Fibroblast of villous mesenchyme (primary cell): ENCODE measurements at regions not wholly inside any gene's neighbourhood (a gene's known extent, or its start where the extent isn't known, plus 50 kb on each side); places are given as distances from the start of the nearest gene placed in this dataset.
"Not testable (repeated sequence)": the region's sequence is repeated elsewhere in the genome, so short reads cannot be mapped to it uniquely, and the experiment has no call there.

Source experiments
- DNase-seq: peaks from one replicate; pipeline ENCODE4 v3.0.0-alpha.2; 2010; ENCODE audit warnings: low read depth
- H3K4me3 ChIP-seq: 2 replicates; pipeline ENCODE4 v1.5.1; 2011; ENCODE audit warnings: low read depth, mild to moderate bottlenecking, low read length
- TF ChIP-seq, protein P1 (sequence below): IDR thresholded peaks from 2 replicates; pipeline ENCODE4 v1.5.1; 2012; ENCODE audit warnings: low read depth, mild to moderate bottlenecking, low read length; ENCODE audit not compliant: insufficient read depth

DNA sequence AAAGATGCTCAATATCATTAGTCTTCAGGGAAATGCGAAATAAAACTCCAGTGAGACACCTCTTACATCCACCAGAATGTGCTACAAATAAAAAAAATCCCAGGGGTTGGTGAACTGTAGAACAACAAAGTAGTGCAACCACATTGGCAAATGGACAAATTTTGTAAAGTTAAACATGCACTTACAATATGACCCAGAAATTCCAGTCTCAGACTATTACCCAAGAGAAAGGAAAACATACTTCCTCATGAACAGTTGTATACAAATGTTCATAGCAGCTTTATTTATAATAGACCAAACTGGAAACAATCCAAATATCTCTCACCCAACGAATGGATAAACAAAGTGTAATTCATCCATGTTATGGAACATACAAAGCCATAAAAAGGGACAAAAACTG is 239.5 kb downstream of the ABCC12 start:
- peak; percentile 68 for DNase-seq

DNA sequence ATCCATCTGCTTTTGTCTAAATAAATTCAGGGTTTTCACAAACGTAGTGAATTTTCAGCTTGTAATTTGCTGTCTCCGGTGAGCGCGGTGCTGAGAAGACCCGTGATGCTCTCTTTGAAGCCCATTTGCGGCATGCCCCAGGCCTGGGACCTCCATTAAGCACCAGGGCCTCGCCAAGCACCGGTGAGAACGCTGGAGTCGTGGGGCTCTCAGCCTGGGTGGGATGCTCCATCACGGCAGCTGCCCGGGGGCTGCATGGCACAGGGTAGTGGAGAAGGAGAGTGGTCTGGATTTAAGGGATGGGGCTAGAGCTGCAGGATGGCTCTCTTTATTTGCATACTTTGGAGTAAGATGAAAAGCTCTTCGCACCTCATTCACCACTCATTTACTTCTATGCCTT is 248.7 kb downstream of the ABCC12 start:
- TF ChIP-seq, protein P1, sequence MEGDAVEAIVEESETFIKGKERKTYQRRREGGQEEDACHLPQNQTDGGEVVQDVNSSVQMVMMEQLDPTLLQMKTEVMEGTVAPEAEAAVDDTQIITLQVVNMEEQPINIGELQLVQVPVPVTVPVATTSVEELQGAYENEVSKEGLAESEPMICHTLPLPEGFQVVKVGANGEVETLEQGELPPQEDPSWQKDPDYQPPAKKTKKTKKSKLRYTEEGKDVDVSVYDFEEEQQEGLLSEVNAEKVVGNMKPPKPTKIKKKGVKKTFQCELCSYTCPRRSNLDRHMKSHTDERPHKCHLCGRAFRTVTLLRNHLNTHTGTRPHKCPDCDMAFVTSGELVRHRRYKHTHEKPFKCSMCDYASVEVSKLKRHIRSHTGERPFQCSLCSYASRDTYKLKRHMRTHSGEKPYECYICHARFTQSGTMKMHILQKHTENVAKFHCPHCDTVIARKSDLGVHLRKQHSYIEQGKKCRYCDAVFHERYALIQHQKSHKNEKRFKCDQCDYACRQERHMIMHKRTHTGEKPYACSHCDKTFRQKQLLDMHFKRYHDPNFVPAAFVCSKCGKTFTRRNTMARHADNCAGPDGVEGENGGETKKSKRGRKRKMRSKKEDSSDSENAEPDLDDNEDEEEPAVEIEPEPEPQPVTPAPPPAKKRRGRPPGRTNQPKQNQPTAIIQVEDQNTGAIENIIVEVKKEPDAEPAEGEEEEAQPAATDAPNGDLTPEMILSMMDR: no peak
- no peak for DNase-seq
- no peak overlapping the region for H3K4me3 ChIP-seq

More for the DNA sequence above, 239.5 kb downstream of the ABCC12 start:
- TF ChIP-seq, protein P1: no peak
- no peak overlapping the region for H3K4me3 ChIP-seq

DNA sequence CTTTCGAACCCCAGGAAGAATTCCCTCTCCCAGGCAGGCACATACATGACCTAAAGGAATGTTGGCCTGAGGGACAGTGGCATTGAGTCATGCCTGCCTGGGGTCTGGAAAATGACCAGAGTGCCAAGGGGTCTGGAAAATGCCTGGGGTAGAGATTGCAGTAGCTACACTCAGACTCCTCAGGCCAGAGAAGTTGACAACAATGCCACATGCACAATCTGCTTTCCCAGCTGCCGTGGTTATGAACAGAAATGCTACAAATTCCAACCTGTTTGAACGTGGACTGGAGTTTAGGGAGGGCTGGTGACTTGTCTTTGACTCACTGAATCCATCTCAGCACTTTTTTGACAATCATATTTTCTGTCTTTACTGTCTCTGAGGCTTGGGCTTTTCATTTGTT is 250.0 kb downstream of the ABCC12 start:
- no peak overlapping the region for H3K4me3 ChIP-seq
- DNase-seq: no peak
- TF ChIP-seq, protein P1: no peak

DNA sequence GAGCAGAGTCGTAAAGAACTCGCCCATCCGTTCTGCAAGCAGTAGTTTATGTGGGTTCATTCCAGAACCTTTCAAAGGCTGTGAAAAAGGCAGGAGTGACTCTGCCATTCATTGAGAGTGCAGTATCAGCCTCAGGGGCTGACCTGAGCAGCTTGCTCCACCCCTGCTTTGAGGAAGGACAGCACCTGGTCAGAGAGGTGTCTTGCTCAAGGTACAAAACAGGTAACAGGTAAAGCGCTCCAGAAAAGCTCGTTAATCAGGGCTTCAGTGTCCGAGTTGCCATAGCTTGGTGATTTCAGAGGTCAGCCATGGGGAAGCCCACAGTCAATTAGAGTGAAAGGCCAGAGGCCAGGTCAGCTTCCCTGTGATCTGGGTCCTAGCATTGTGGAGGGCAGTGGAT is 251.1 kb downstream of the ABCC12 start:
- TF ChIP-seq, protein P1: no peak
- DNase-seq: no peak
- no peak overlapping the region for H3K4me3 ChIP-seq

DNA sequence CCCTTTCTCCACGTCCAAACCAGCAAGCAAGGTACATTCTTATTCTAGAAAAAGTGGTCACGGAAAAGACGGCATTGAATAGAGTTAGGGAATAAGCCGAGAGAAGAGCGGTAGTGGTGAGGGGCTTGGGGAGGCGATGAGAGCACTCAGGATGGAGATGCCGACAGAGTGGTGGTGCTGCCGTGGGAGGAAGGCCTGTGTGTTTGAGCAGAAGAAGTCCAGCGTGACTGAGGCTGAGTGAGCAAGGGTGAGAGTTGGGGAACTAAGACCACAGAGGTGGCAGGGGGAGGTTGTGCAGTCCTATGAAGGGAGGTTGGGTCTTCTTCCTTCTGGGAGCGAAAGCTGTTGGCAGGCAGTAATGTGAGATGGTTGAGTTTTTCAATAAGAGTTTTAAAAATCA is 252.3 kb downstream of the ABCC12 start:
- DNase-seq: no peak
- H3K4me3 ChIP-seq: no peak overlapping the region
- TF ChIP-seq, protein P1: no peak

DNA sequence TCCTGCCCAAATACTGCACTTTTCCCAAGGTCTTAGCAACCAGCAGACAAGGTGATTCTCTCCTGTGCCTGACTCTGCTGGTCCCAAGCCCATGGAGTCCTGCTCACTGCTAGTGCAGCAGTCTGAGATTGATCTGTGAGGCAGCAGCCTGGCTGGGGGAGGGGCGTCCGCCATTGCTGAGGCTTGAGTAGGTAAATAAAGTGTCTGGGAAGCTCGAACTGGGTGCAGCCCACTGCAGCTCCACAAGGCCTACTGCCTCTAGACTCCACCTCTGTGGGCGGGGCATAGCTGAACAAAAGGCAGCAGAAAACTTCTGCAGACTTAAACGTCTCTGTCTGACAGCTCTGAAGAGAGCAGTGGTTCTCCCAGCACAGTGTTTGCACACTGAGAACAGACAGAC is 258.7 kb downstream of the ABCC12 start:
- not testable (repeated sequence) for H3K4me3 ChIP-seq, DNase-seq

DNA sequence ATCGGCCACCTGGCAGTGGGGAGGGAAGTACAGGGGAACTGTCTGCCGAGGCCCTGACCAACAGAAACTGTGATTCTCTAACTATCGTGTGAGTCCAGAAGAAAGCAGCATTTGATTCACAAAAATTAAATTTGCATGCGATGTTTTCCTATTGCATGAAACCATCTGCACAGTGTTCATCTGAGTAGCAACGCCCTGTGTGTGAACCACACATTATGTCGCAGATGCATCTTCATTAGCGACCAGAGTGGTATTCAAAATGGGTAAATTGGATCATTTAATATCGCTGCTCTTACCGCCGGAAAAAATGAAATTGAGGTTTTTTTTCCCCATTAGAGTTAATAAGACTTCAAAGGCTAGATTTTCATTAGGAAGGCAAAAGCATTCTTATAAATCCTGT is 260.6 kb downstream of the ABCC12 start:
- DNase-seq: no peak
- TF ChIP-seq, protein P1: no peak

DNA sequence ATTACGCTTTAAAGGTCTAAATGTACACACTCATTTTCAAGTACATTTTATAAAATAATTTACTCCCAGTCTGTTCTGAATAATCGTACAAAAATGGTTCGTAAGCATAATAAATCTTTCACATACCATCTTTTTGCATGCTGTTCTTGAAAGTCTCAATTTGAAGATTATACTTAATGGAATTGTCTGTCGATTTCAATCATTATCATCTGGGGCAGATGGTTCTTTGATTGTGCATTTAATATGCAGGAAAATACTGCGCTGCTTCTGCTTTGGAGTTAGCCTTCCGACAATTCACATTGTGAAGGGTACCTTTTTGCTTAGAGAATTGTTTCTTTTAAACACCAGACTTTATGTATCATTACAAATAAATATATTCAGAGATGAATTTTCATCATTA is 262.8 kb downstream of the ABCC12 start:
- DNase-seq: no peak
- TF ChIP-seq, protein P1: no peak
- H3K4me3 ChIP-seq: no peak overlapping the region

More for the DNA sequence above, 260.6 kb downstream of the ABCC12 start:
- H3K4me3 ChIP-seq: no peak overlapping the region
